ENCODE measurements at regions not wholly inside any gene's neighbourhood (a gene's known extent, or its start where the extent isn't known, plus 50 kb on each side); places are given as distances from the start of the nearest gene placed in this dataset.

DNA sequence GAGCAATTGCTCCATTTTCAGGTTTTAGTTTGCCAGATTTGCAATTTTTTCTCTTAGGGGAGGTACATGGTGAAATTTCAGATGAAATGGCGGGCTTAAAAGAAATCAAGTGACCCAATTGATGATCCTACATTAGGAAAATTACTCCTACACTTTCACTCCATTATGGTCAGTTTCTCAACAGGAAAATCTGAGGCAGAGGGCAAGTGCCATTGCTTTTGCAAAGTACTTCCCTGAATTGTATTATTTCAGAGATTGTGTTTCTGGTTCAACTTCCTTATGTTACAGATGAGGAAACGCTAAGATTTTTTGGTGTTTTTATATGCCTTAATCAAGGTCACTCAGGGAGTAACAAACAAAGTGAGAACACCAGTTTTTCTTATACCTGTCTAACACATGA lies 302.2 kb downstream of the ARAP2 start:
- TF ChIP-seq, protein P1, sequence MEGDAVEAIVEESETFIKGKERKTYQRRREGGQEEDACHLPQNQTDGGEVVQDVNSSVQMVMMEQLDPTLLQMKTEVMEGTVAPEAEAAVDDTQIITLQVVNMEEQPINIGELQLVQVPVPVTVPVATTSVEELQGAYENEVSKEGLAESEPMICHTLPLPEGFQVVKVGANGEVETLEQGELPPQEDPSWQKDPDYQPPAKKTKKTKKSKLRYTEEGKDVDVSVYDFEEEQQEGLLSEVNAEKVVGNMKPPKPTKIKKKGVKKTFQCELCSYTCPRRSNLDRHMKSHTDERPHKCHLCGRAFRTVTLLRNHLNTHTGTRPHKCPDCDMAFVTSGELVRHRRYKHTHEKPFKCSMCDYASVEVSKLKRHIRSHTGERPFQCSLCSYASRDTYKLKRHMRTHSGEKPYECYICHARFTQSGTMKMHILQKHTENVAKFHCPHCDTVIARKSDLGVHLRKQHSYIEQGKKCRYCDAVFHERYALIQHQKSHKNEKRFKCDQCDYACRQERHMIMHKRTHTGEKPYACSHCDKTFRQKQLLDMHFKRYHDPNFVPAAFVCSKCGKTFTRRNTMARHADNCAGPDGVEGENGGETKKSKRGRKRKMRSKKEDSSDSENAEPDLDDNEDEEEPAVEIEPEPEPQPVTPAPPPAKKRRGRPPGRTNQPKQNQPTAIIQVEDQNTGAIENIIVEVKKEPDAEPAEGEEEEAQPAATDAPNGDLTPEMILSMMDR (IDR thresholded peaks at IDR 0.05; ENCODE audit: low read depth, low read length): no peak

DNA sequence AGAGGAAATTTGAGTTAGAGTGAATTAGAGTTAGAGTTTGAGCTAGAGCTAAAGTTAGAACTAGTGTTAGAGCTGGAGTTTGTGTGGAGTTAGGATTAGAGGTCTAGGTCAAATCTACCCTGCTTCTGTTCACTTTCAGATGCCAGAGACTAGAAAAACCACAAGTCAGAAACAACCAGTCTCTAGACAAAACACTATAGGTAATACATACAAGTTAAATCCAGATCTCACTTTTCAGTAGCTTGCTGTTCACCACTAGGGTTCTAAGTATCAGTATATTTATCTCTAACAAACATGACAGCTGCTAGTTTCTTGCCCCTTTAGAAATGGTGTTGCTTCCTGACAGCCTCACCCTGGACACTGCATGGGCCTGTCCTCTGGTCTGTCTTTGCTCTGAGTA lies 300.7 kb downstream of the ARAP2 start:
- H3K9me3 ChIP-seq: no peaks in the 10 kb centered on the region
- no peak for DNase-seq
- H3K4me3 ChIP-seq (ENCODE audit: low read depth, low read length): no peak overlapping the region
- no peaks in the 10 kb centered on the region for H3K36me3 ChIP-seq
- no peaks in the 10 kb centered on the region for H3K27me3 ChIP-seq
- TF ChIP-seq, protein P1 (IDR thresholded peaks at IDR 0.05; ENCODE audit: low read depth, low read length): no peak
- H3K4me1 ChIP-seq: no peaks in the 10 kb centered on the region

More for the DNA sequence above, 302.2 kb downstream of the ARAP2 start:
- no peak for DNase-seq
- no peaks in the 10 kb centered on the region for H3K27me3 ChIP-seq
- no peaks in the 10 kb centered on the region for H3K9me3 ChIP-seq
- H3K4me1 ChIP-seq: no peaks in the 10 kb centered on the region
- H3K36me3 ChIP-seq: no peaks in the 10 kb centered on the region
- no peak overlapping the region for H3K4me3 ChIP-seq (ENCODE audit: low read depth, low read length)

DNA sequence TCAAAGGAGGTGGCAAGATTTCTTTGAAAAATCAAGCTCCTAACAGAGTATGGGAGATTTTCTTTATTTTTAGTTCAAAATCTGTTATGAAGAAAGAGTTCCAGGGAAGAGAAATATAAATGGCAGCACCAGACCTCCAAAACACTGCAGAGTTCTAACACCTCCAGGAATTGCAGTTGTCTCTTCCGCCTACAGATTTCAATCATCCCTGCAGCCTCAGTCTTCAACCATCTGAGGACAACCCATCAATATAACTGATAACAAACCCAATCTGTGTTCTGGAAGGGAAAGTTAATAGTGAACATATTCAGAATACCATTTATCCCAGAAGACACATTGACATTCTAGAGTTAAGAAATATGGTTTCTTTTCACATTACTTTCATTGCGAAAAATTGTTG lies 296.1 kb downstream of the ARAP2 start:
- Histone ChIP-seq H3K4me3 (ENCODE audit: low read depth, low read length) (no peak overlapping the region), H3K27me3 (no peaks in the 10 kb centered on the region), H3K4me1 (no peaks in the 10 kb centered on the region), H3K36me3 (no peaks in the 10 kb centered on the region), H3K9me3 (no peaks in the 10 kb centered on the region)
- no peak for DNase-seq
- TF ChIP-seq, protein P1 (IDR thresholded peaks at IDR 0.05; ENCODE audit: low read depth, low read length): no peak

DNA sequence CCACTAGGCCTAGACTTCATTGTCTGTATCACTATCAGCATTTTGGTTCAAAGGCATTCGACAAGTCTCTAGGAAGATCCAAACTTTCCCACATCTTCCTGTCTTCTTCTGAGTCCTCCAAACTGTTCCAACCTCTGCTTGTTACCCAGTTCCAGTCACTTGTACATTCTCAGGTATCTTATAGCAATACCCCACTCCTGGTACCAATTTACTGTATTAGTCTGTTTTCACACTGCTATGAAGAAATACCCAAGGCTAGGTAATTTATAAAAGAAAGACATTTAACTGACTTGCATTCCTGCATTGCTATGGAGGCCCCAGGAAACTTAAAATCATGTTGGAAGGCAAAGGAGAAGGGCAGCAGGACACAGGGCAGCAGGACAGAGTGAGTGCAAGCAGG lies 293.9 kb downstream of the ARAP2 start:
- TF ChIP-seq, protein P1 (IDR thresholded peaks at IDR 0.05; ENCODE audit: low read depth, low read length): no peak
- H3K27me3 ChIP-seq: no peaks in the 10 kb centered on the region
- H3K9me3 ChIP-seq: no peaks in the 10 kb centered on the region
- no peak for DNase-seq
- no peak overlapping the region for H3K4me3 ChIP-seq (ENCODE audit: low read depth, low read length)
- no peaks in the 10 kb centered on the region for H3K36me3 ChIP-seq
- no peaks in the 10 kb centered on the region for H3K4me1 ChIP-seq

DNA sequence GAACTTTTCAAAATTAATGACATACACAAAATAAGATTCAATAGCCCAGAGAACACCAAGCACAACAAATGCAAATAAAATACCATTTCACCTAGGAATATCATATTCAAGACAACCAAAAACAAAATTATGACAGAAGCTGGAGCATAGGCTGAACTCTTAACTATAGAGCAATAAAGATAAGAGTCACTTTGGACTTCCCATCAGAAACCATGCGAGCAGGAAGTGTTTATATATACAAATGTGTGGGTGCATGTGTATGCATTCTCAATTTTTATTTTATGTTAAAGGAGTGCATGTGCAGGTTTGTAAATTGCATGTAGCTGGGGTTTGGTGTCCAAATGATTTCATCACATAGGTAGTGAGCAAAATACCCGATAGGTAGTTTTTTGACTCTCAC lies 291.6 kb downstream of the ARAP2 start:
- DNase-seq: no peak
- H3K36me3 ChIP-seq: no peaks in the 10 kb centered on the region
- no peaks in the 10 kb centered on the region for H3K27me3 ChIP-seq
- H3K9me3 ChIP-seq: no peaks in the 10 kb centered on the region
- TF ChIP-seq, protein P1 (IDR thresholded peaks at IDR 0.05; ENCODE audit: low read depth, low read length): no peak
- no peaks in the 10 kb centered on the region for H3K4me1 ChIP-seq
- H3K4me3 ChIP-seq (ENCODE audit: low read depth, low read length): no peak overlapping the region

DNA sequence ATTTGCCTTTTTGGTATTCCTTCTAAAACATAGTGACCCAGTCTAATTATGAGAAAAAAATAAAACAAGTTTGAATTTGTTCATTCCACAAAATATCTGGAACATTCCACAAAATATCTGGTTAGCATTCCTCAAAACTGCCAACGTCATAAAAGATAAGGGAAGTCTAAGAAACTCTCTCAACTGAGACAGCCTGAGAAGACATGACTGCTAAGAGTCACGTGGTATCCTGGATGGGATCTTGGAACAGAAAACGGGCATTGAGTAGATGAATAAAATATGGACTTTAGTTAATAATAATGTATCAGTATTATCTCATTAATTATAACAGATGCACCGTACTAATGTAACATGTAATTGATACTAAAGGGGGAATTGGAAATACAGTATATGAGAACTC lies 280.9 kb downstream of the ARAP2 start:
- H3K9me3 ChIP-seq: no peaks in the 10 kb centered on the region
- H3K4me3 ChIP-seq (ENCODE audit: low read depth, low read length): no peak overlapping the region
- H3K4me1 ChIP-seq: no peaks in the 10 kb centered on the region
- no peaks in the 10 kb centered on the region for H3K36me3 ChIP-seq
- TF ChIP-seq, protein P1 (IDR thresholded peaks at IDR 0.05; ENCODE audit: low read depth, low read length): no peak
- no peak for DNase-seq
- H3K27me3 ChIP-seq: no peaks in the 10 kb centered on the region

Data from BE2C (cell line).